ENCODE measurements at regions not wholly inside any gene's neighbourhood (a gene's known extent, or its start where the extent isn't known, plus 50 kb on each side); places are given as distances from the start of the nearest gene placed in this dataset.
"Not testable (repeated sequence)": the region's sequence is repeated elsewhere in the genome, so short reads cannot be mapped to it uniquely, and the experiment has no call there.

DNA sequence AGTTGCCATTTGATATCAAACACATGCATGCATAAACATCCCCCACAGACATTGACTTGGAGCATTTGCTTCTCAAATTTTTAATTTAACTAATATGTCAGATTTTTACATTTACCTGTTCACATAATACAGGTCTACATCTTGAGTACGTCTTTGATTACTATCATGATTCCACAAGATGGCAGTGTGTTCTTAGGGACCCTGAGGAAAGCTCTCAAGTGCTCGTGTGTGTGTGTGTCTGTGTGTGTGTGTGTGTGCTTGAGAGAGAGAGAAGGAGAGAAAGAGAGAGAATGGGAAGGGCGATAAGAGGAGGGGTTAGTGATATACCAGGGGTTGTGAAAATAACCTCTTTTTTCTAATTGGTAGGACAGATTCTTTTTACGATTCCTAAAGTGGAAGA lies 167.1 kb upstream of the OR4E1 start:
- peak; percentile 25 for DNase-seq (ENCODE audit: low read depth)
- TF ChIP-seq, protein P1, sequence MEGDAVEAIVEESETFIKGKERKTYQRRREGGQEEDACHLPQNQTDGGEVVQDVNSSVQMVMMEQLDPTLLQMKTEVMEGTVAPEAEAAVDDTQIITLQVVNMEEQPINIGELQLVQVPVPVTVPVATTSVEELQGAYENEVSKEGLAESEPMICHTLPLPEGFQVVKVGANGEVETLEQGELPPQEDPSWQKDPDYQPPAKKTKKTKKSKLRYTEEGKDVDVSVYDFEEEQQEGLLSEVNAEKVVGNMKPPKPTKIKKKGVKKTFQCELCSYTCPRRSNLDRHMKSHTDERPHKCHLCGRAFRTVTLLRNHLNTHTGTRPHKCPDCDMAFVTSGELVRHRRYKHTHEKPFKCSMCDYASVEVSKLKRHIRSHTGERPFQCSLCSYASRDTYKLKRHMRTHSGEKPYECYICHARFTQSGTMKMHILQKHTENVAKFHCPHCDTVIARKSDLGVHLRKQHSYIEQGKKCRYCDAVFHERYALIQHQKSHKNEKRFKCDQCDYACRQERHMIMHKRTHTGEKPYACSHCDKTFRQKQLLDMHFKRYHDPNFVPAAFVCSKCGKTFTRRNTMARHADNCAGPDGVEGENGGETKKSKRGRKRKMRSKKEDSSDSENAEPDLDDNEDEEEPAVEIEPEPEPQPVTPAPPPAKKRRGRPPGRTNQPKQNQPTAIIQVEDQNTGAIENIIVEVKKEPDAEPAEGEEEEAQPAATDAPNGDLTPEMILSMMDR (conservative IDR thresholded peaks at IDR 0.05; ENCODE audit: low read depth, low read length) = peak; percentile 11
- H3K4me3 ChIP-seq (ENCODE audit: low read depth, low read length) = no peak overlapping the region

- TF ChIP-seq, protein P1 (conservative IDR thresholded peaks at IDR 0.05; ENCODE audit: low read depth, low read length) = no peak
- H3K4me3 ChIP-seq (ENCODE audit: low read depth, low read length) = no peak overlapping the region
- no peak for DNase-seq (ENCODE audit: low read depth)
Observed at GRCh38 chr14:21833836-21834235, 160.2 kb upstream of the OR4E1 start.

GRCh38 chr14:21825845-21826244 lies 152.2 kb upstream of the OR4E1 start:
- no peak overlapping the region for H3K4me3 ChIP-seq (ENCODE audit: low read depth, low read length)
- no peak for DNase-seq (ENCODE audit: low read depth)

GRCh38 chr14:21825149-21825743 lies 151.6 kb upstream of the OR4E1 start:
- H3K4me3 ChIP-seq (ENCODE audit: low read depth, low read length) = no peak overlapping the region
- DNase-seq (ENCODE audit: low read depth) = peak; percentile 34
- TF ChIP-seq, protein P1 (conservative IDR thresholded peaks at IDR 0.05; ENCODE audit: low read depth, low read length) = peak; percentile 49

More at GRCh38 chr14:21825845-21826244, 152.2 kb upstream of the OR4E1 start:
- TF ChIP-seq, protein P1 (conservative IDR thresholded peaks at IDR 0.05; ENCODE audit: low read depth, low read length) = no peak

DNA sequence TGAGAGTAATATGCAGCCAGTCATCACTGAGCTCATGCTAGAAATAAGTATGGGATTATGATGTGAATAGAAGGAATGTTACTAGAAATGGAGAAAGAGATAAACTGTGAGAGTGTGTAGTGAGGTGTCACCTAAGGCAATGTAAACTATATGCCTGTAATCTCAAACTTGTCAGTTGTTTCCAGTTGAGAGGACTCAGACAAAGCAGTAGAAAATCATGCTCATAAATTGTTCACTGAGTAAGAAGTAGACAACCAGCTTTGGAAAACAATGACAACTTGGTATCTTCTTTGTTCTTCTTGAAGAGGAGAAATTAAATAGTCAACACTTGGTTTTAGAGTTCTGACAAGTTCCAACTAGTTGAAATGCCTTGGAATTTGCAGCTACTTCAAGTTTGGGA lies 148.5 kb upstream of the OR4E1 start:
- DNase-seq (ENCODE audit: low read depth) = no peak
- TF ChIP-seq, protein P1 (conservative IDR thresholded peaks at IDR 0.05; ENCODE audit: low read depth, low read length) = no peak
- no peak overlapping the region for H3K4me3 ChIP-seq (ENCODE audit: low read depth, low read length)

GRCh38 chr14:21820631-21821030 lies 147.0 kb upstream of the OR4E1 start:
- H3K4me3 ChIP-seq (ENCODE audit: low read depth, low read length) = no peak overlapping the region
- TF ChIP-seq, protein P1 (conservative IDR thresholded peaks at IDR 0.05; ENCODE audit: low read depth, low read length) = no peak
- DNase-seq (ENCODE audit: low read depth) = no peak

DNA sequence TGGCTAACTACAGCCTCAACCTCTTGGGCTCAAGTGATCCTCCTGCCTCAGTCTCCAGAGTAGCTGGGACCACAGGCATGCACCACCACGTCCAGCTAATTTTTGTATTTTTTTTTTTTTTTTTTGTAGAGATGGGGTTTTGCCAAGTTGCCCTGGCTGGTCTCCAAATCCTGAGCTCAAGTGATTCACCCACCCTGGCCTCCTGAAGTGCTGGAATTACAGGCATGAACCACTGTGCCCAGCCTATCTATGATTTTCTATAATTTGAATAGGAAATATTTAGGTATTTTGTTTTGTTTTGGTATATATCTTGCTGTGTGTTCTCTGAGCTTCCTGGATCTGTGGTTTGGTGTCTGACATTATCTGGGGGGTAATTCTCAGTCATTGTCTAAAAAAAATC lies 146.3 kb upstream of the OR4E1 start:
- DNase-seq (ENCODE audit: low read depth) = peak; percentile 70

GRCh38 chr14:21817010-21817409 lies 143.4 kb upstream of the OR4E1 start:
- DNase-seq (ENCODE audit: low read depth); H3K4me3 ChIP-seq (ENCODE audit: low read depth, low read length): not testable (repeated sequence)

More for the DNA sequence above, 146.3 kb upstream of the OR4E1 start:
- not testable (repeated sequence) for H3K4me3 ChIP-seq (ENCODE audit: low read depth, low read length)

Measured in choroid plexus epithelial cell (primary cell).